HAP-1 (cell line): ENCODE measurements at regions not wholly inside any gene's neighbourhood (a gene's known extent, or its start where the extent isn't known, plus 50 kb on each side); places are given as distances from the start of the nearest gene placed in this dataset.

ENCODE experiments used
- DNase-seq, 2 experiments: peaks; one replicate each; pipeline ENCODE4 v3.0.0-alpha.2; 2016 to 2020; ENCODE audit warnings: low spot score in 2 of 2
- H3K27me3 ChIP-seq: fragments of 250-450 bp; sonication (Bioruptor Pico); 2 replicates; pipeline ENCODE4 v1.5.1; 2020; ENCODE audit warnings: low read depth, mild to moderate bottlenecking, moderate library complexity
- H3K36me3 ChIP-seq: fragments of 250-450 bp; sonication (Bioruptor Pico); replicated peaks from 2 replicates; pipeline ENCODE4 v1.5.1; 2020; ENCODE audit warnings: mild to moderate bottlenecking
- H3K4me1 ChIP-seq: fragments of 250-450 bp; sonication (Bioruptor Pico); 2 replicates; pipeline ENCODE4 v1.5.1; 2020; ENCODE audit warnings: mild to moderate bottlenecking
- H3K4me3 ChIP-seq: fragments of 250-450 bp; sonication (Bioruptor Pico); 2 replicates; pipeline ENCODE4 v1.5.1; 2020; ENCODE audit warnings: mild to moderate bottlenecking, moderate library complexity
- H3K9me3 ChIP-seq: fragments of 250-450 bp; sonication (Bioruptor Pico); 2 replicates; pipeline ENCODE4 v1.5.1; 2020; ENCODE audit warnings: mild to moderate bottlenecking, moderate library complexity
- in situ Hi-C: fragments of 300-500 bp; cut with MboI; formaldehyde crosslinking; loops from 3 replicates; pipeline ENCODE4 v1.14.3; 2020; ENCODE audit warnings: low sequenced_read_pairs, inconsistent platforms, mixed read lengths

- no peak for DNase-seq
- in situ Hi-C loops = no loop called here
- Histone ChIP-seq H3K36me3 (no peaks in the 10 kb centered on the region), H3K4me1 (no peaks in the 10 kb centered on the region), H3K9me3 (no peaks in the 10 kb centered on the region), H3K27me3 (no peaks in the 10 kb centered on the region), H3K4me3 (no peak overlapping the region)
These were observed 203.4 kb downstream of the GADD45G start for GRCh38 chr9:89808076-89808755.

GRCh38 chr9:89808756-89809181, 204.0 kb downstream of the GADD45G start:
- Histone ChIP-seq H3K9me3 (no peaks in the 10 kb centered on the region), H3K4me3 (no peak overlapping the region), H3K4me1 (no peaks in the 10 kb centered on the region), H3K27me3 (no peaks in the 10 kb centered on the region), H3K36me3 (no peaks in the 10 kb centered on the region)
- no peak for DNase-seq
- in situ Hi-C loops = no loop called here

DNA sequence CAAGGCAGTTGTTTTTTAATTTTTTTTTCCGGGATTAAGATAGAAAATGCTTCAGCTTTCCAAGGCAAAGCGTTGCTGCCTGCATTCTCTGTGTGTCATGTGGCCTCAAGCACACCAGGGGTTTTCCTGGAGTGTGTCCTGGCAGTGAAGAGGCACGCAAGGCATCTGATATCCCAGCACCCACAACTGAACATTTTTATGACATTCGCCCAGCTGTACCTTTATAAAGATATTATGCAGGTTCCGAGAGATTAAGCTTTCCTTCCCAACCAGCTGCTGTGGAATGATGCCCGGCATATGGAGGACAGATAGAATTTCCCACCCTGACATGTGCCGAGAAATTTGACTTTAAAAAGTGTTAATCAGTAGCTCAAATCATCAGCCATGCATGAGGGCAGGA, 205.6 kb downstream of the GADD45G start:
- no peaks in the 10 kb centered on the region for H3K36me3 ChIP-seq
- no peaks in the 10 kb centered on the region for H3K9me3 ChIP-seq
- in situ Hi-C loops = no loop called here
- no peak overlapping the region for H3K4me3 ChIP-seq
- H3K4me1 ChIP-seq = no peaks in the 10 kb centered on the region
- H3K27me3 ChIP-seq = no peaks in the 10 kb centered on the region
- DNase-seq = no peak

DNA sequence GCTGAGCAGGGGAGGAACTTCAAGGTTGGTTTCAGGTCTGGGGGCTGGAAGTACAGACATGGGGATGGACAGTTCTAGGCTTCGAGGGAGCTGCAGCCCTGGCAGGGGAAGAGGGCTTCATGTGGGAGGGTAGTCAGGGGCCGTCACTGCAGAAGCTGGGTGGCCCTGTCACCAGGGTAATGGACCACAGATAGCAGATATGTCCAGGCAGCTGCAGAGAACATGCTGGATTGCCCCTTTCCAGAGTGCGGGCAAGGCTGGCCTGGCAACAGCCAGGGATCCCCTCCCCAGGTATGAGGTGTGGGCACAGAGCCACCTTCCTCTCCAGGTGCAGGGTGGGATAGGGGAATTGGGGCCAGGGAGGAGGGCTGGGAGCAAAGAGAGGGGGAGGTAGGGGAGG, 206.5 kb downstream of the GADD45G start:
- DNase-seq = no peak

DNA sequence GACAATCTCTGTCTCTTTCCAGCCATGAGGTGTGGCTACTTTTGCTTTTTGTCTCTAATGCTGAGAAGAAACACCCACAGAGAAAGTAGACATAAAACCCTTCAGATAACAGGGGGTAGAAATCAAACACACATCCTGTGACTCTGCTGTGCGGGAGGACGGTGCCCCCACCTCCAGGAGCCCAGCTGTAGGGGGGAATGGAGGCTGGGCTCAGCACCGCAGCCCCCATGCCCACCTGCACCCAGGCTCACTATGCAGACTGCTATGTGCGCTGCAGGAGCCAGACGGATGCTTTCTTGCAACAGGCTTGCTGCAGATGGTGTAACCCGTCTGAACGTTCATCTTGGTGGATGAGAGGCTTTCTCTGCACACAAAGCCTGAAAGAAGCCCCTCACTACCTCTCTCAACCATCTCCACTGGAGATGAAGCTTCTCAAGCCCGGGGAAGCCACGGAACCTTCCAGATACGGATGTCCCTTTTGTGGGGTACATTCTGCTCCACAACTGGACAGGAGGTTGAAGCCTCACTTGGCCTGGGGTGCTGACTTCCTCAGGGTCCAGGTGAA, 207.2 kb downstream of the GADD45G start:
- Histone ChIP-seq H3K4me3 (no peak overlapping the region), H3K36me3 (no peaks in the 10 kb centered on the region), H3K27me3 (no peaks in the 10 kb centered on the region), H3K4me1 (no peaks in the 10 kb centered on the region), H3K9me3 (no peaks in the 10 kb centered on the region)
- in situ Hi-C loops = no loop called here
- no peak for DNase-seq

More for the DNA sequence above, 206.5 kb downstream of the GADD45G start:
- Histone ChIP-seq H3K4me3 (no peak overlapping the region), H3K36me3 (no peaks in the 10 kb centered on the region), H3K4me1 (no peaks in the 10 kb centered on the region), H3K9me3 (no peaks in the 10 kb centered on the region), H3K27me3 (no peaks in the 10 kb centered on the region)
- in situ Hi-C loops = no loop called here

DNA sequence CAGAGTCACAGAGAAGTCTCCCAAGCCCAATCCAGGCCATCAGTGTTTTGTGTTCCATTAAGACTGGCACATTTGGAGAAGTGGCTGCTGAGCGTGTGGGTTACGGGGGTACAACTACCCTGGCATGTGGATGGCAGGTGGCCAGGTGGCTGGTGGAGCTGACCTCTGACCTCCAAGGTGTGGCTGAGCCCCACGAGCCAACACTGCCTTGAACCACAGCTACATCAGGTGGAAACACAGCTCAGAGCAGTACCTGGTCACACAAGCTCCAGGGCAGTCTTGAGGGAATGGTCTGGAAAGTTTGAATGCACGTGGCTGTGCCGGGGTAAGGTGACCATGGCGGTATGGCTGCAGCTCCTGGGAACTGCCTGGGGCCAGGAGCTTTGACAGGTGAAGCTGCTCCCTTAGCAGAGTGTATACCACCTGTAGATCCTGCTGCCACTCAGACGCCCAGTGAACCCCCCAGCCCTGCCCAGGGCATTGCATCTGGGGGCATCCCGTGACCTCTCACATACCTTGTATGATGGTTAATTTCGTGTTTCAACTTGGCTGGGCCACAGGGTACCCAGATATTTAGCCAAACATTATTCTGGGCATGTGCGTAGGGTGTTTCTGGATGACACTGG, 207.9 kb downstream of the GADD45G start:
- Histone ChIP-seq H3K27me3 (no peaks in the 10 kb centered on the region), H3K9me3 (no peaks in the 10 kb centered on the region), H3K4me3 (no peak overlapping the region), H3K36me3 (no peaks in the 10 kb centered on the region), H3K4me1 (no peaks in the 10 kb centered on the region)
- in situ Hi-C loops = no loop called here
- DNase-seq = no peak

GRCh38 chr9:89813482-89813881, 208.7 kb downstream of the GADD45G start:
- in situ Hi-C loops = no loop called here
- Histone ChIP-seq H3K27me3 (no peaks in the 10 kb centered on the region), H3K4me3 (no peak overlapping the region), H3K36me3 (no peaks in the 10 kb centered on the region), H3K9me3 (no peaks in the 10 kb centered on the region), H3K4me1 (no peaks in the 10 kb centered on the region)
- DNase-seq = no peak

DNA sequence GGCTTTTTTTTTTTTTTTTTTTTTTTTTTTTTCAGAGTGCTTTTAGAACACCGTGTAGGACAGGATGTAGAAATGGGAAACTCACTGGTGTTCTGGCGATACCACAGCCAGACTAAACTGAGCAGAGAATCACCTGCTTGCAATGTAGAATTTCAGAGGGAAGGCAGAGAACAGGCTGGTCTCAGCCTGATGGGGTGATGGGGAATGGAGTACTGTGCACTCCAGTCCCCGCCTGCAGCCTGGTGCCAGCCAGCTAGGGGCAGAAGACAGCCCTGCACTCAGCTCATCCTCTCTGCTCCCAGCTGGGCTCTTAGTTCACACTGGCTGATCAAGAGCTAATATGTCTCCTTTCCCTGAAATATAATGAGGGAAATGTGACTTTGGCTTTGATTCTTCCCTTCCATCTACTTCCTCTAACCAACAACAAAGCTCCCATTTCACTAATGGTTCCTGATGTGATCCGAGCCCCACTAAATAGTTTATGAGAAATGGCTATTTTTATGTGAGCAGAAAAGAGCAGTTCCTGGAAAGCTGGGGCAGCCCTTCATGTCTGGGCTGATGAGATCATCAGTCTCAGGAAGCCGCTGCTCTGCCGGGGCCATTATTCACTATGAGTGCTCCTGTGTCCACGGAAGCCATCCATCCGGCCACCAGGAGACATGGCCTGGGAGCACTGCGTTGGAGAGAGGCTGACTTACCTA, 209.7 kb downstream of the GADD45G start:
- in situ Hi-C loops = no loop called here
- H3K36me3 ChIP-seq = no peaks in the 10 kb centered on the region
- DNase-seq = no peak
- no peak overlapping the region for H3K4me3 ChIP-seq
- no peaks in the 10 kb centered on the region for H3K9me3 ChIP-seq
- H3K4me1 ChIP-seq = no peaks in the 10 kb centered on the region
- 0 out of 2 replicates have a peak, but pooled peaks cover under 1% of the 10 kb centered on the region for H3K27me3 ChIP-seq

- DNase-seq = no peak
- H3K36me3 ChIP-seq = no peaks in the 10 kb centered on the region
- 0 out of 2 replicates have a peak, but pooled peaks cover 2% of the 10 kb centered on the region for H3K27me3 ChIP-seq
- in situ Hi-C loops = no loop called here
- no peak overlapping the region for H3K4me3 ChIP-seq
- no peaks in the 10 kb centered on the region for H3K9me3 ChIP-seq
- no peaks in the 10 kb centered on the region for H3K4me1 ChIP-seq
These were observed 210.5 kb downstream of the GADD45G start for GRCh38 chr9:89815061-89815902.

DNA sequence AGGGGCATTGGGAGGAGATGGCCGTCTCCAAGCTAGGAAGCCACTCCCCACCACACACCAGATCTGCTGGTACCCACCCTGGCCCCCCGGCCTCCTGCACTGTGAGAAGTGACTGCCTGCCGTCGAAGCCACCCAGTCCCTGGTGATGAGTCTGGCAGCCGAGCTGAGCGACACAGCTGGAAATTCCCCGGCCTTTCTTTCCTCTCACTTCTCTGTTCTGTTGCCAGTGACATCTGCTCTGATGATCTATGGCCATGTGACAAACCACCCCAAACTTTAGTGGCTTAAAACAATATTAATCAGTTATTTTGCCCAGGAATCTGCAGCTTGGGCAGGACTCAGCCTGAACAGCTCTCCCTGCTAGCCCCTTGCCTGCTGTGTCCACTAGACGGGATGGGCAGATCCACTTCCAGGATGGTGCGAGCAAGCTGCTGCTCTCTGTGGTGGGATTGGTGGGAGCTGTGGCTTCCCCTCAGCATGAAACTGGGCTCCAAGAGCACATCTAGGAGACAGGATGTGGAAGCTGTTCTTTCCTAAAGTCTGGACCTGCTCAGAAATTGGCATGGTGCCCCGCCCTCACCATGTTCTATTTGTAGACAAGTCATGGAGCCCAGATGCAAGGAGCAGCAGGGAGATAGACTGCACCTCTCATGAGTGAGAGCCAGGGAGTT, 211.2 kb downstream of the GADD45G start:
- H3K4me1 ChIP-seq = no peaks in the 10 kb centered on the region
- no peaks in the 10 kb centered on the region for H3K36me3 ChIP-seq
- H3K9me3 ChIP-seq = no peaks in the 10 kb centered on the region
- H3K27me3 ChIP-seq = 0 out of 2 replicates have a peak, but pooled peaks cover 2% of the 10 kb centered on the region
- DNase-seq = no peak
- in situ Hi-C loops = no loop called here
- no peak overlapping the region for H3K4me3 ChIP-seq

- no peak for DNase-seq
- Histone ChIP-seq H3K36me3 (no peaks in the 10 kb centered on the region), H3K27me3 (0 out of 2 replicates have a peak, but pooled peaks cover 2% of the 10 kb centered on the region), H3K4me1 (no peaks in the 10 kb centered on the region), H3K4me3 (no peak overlapping the region), H3K9me3 (no peaks in the 10 kb centered on the region)
- in situ Hi-C loops = no loop called here
These were observed 212.5 kb downstream of the GADD45G start for GRCh38 chr9:89817151-89817950.

GRCh38 chr9:89820337-89820736, 215.5 kb downstream of the GADD45G start:
- no peak for DNase-seq
- H3K4me3 ChIP-seq = no peak overlapping the region
- H3K9me3 ChIP-seq = no peaks in the 10 kb centered on the region
- no peaks in the 10 kb centered on the region for H3K36me3 ChIP-seq
- H3K4me1 ChIP-seq = no peaks in the 10 kb centered on the region
- H3K27me3 ChIP-seq = 0 out of 2 replicates have a peak, but pooled peaks cover 2% of the 10 kb centered on the region
- in situ Hi-C loops = no loop called here
